Memory B cell (primary cell): ENCODE measurements at regions not wholly inside any gene's neighbourhood (a gene's known extent, or its start where the extent isn't known, plus 50 kb on each side); places are given as distances from the start of the nearest gene placed in this dataset.

Experiments
- ATAC-seq: fragments of 150-1000 bp; cut with Tn5 transposase; 2 replicates; pipeline ENCODE4 v1.10.0; 2021; ENCODE audit warnings: low read depth, mild to moderate bottlenecking, moderate library complexity
- DNase-seq, 2 donors: peaks; one replicate each; pipeline ENCODE4 v3.0.0; 2022; ENCODE audit warnings: low spot score in 2 of 2
- H3K27ac Mint-ChIP-seq: one replicate; pipeline ENCODE4 v1.8.0; 2022; ENCODE audit warnings: mild to moderate bottlenecking, moderate library complexity, mixed read lengths
- H3K27me3 Mint-ChIP-seq: one replicate; pipeline ENCODE4 v1.8.0; 2022; ENCODE audit warnings: mixed read lengths
- H3K36me3 Mint-ChIP-seq: one replicate; pipeline ENCODE4 v1.8.0; 2022; ENCODE audit warnings: mild to moderate bottlenecking, mixed read lengths
- H3K4me1 Mint-ChIP-seq: one replicate; pipeline ENCODE4 v1.8.0; 2022; ENCODE audit warnings: mixed read lengths
- H3K4me3 Mint-ChIP-seq: one replicate; pipeline ENCODE4 v1.8.0; 2022; ENCODE audit warnings: mild to moderate bottlenecking, moderate library complexity, mixed read lengths
- H3K9me3 Mint-ChIP-seq: one replicate; pipeline ENCODE4 v1.8.0; 2022; ENCODE audit warnings: mixed read lengths

- Mint-ChIP-seq H3K9me3 (no peaks in the 10 kb centered on the region), H3K4me3 (no peak overlapping the region), H3K27ac (no peak overlapping the region), H3K36me3 (no peaks in the 10 kb centered on the region), H3K27me3 (peaks cover 2% of the 10 kb centered on the region), H3K4me1 (no peaks in the 10 kb centered on the region)
- no peak for DNase-seq
- no peak for ATAC-seq
These were observed 246.3 kb upstream of the KLF4 start for GRCh38 chr9:107735821-107736220.

DNA sequence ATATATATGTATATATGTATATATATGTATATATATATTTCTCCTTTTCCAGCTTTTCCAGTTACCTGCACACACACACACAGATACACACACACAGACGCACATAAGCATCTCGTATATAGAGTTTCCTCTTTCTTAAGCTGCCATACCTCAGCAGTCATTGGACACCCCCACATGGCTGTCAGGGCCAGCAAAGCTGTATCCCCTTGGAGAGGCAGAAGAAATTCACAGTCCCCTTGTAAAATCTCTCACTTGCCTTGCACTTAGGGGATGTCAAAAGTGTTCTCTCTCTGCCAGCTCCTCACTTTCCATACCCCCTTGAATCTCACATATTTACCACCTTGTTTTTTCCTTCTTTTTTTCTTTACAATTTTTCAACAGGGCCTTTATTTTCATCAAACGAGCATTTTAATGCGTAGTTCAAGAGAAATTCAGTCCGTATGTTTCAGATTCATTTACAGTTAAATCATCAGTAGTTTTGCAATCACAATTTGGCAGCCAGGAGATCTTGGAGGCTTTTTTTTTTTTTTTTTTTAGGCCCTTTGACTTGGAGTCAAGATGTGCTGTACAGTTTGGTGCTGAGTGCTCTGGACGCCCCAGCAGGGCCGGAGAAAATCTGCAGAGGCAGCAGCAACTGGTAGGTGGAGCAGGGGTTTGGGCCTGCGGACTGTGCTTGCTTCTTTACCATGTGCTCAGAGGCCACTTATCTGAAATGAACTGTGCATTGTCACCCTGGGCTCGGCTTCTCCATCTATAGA, 244.9 kb upstream of the KLF4 start:
- Mint-ChIP-seq H3K9me3 (no peaks in the 10 kb centered on the region), H3K27me3 (peaks cover 3% of the 10 kb centered on the region), H3K4me3 (no peak overlapping the region), H3K4me1 (no peaks in the 10 kb centered on the region), H3K27ac (no peak overlapping the region), H3K36me3 (no peaks in the 10 kb centered on the region)
- DNase-seq = no peak
- no peak for ATAC-seq

DNA sequence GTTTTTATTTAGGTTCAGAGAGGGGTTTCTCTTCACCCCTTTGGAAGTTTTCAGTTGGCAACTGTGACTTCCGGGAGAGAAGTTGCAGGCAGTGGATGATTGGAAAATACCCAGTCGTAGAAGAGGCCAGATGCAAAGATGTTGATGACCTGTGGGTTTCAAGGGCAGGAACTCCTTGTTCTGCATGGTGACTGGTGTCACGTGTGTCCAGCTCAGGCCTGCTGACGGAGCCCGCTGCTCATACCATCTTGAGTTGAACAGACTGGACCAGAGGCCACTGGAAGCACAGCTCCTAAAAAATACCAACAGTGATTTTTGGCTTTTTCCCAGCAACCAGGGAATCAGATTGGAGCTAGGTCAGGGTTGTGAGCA, 243.9 kb upstream of the KLF4 start:
- Mint-ChIP-seq H3K4me1 (no peaks in the 10 kb centered on the region), H3K27me3 (peaks cover 4% of the 10 kb centered on the region), H3K4me3 (no peak overlapping the region), H3K27ac (no peak overlapping the region), H3K9me3 (no peaks in the 10 kb centered on the region), H3K36me3 (no peaks in the 10 kb centered on the region)
- DNase-seq (no peak), ATAC-seq (no peak)

- H3K4me3 Mint-ChIP-seq = no peak overlapping the region
These were observed 243.4 kb upstream of the KLF4 start for GRCh38 chr9:107732781-107733522.

DNA sequence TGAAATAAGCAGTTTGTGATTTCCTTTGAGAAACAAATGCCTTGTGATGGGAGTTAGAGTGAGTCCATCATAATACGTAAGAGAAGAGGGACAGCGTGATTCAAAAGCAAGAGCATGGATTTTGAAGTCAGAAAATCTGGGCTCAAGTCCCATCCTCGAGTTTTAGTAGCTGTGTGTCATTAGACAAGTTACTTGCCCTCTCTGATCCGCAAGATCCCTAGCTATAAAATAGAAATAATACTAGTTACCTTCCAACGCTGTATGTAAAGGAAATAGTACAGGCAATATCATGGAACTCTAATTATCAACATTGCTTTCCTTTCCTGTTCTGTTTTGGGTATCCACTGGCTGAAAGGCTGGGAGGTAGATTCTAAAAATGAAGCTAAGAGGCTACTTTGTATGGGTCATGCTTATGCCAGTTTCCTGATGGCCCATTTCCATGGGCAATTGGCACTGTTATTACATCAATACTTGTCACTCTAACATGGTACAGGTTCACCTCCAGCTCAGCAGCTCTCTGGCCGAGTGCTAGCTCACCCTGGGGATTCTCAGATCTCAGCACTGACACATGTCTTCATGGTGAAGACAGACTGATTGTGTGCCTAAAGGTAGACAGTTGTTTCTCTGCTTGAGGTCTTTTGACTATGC, 241.7 kb upstream of the KLF4 start:
- peak overlapping the region; percentile 7 for H3K27ac Mint-ChIP-seq
- ATAC-seq (no peak), DNase-seq (no peak)
- peaks cover 2% of the 10 kb centered on the region for H3K36me3 Mint-ChIP-seq
- H3K27me3 Mint-ChIP-seq = peaks cover 4% of the 10 kb centered on the region
- H3K9me3 Mint-ChIP-seq = peaks cover 1% of the 10 kb centered on the region
- H3K4me1 Mint-ChIP-seq = no peaks in the 10 kb centered on the region
- H3K4me3 Mint-ChIP-seq = no peak overlapping the region

More at GRCh38 chr9:107732781-107733522, 243.4 kb upstream of the KLF4 start:
- no peak for DNase-seq
- H3K4me1 Mint-ChIP-seq = no peaks in the 10 kb centered on the region
- H3K27me3 Mint-ChIP-seq = peaks cover 4% of the 10 kb centered on the region
- no peaks in the 10 kb centered on the region for H3K36me3 Mint-ChIP-seq
- H3K27ac Mint-ChIP-seq = no peak overlapping the region
- H3K9me3 Mint-ChIP-seq = no peaks in the 10 kb centered on the region
- no peak for ATAC-seq

- DNase-seq (no peak), ATAC-seq (no peak)
- Mint-ChIP-seq H3K27me3 (peaks cover 4% of the 10 kb centered on the region), H3K9me3 (peaks cover 1% of the 10 kb centered on the region), H3K4me1 (no peaks in the 10 kb centered on the region), H3K36me3 (peaks cover 2% of the 10 kb centered on the region), H3K4me3 (no peak overlapping the region), H3K27ac (no peak overlapping the region)
These were observed 241.1 kb upstream of the KLF4 start for GRCh38 chr9:107730666-107731065.

GRCh38 chr9:107727086-107727780, 237.7 kb upstream of the KLF4 start:
- Mint-ChIP-seq H3K36me3 (peaks cover 2% of the 10 kb centered on the region), H3K9me3 (peaks cover 1% of the 10 kb centered on the region), H3K4me3 (no peak overlapping the region), H3K27ac (no peak overlapping the region), H3K27me3 (peaks cover 6% of the 10 kb centered on the region), H3K4me1 (no peaks in the 10 kb centered on the region)
- DNase-seq (no peak), ATAC-seq (no peak)

- ATAC-seq = no peak
- Mint-ChIP-seq H3K9me3 (peaks cover 1% of the 10 kb centered on the region), H3K4me3 (no peak overlapping the region)
These were observed 233.4 kb upstream of the KLF4 start for GRCh38 chr9:107723015-107723414.

GRCh38 chr9:107721705-107722245, 232.2 kb upstream of the KLF4 start:
- no peaks in the 10 kb centered on the region for H3K9me3 Mint-ChIP-seq
- DNase-seq (no peak), ATAC-seq (no peak)
- no peak overlapping the region for H3K4me3 Mint-ChIP-seq
- H3K4me1 Mint-ChIP-seq = no peaks in the 10 kb centered on the region
- no peaks in the 10 kb centered on the region for H3K36me3 Mint-ChIP-seq
- H3K27ac Mint-ChIP-seq = no peak overlapping the region
- peaks cover 5% of the 10 kb centered on the region for H3K27me3 Mint-ChIP-seq

More at GRCh38 chr9:107723015-107723414, 233.4 kb upstream of the KLF4 start:
- H3K36me3 Mint-ChIP-seq = peaks cover 2% of the 10 kb centered on the region
- peaks cover 5% of the 10 kb centered on the region for H3K27me3 Mint-ChIP-seq
- no peak for DNase-seq
- no peaks in the 10 kb centered on the region for H3K4me1 Mint-ChIP-seq
- H3K27ac Mint-ChIP-seq = no peak overlapping the region

DNA sequence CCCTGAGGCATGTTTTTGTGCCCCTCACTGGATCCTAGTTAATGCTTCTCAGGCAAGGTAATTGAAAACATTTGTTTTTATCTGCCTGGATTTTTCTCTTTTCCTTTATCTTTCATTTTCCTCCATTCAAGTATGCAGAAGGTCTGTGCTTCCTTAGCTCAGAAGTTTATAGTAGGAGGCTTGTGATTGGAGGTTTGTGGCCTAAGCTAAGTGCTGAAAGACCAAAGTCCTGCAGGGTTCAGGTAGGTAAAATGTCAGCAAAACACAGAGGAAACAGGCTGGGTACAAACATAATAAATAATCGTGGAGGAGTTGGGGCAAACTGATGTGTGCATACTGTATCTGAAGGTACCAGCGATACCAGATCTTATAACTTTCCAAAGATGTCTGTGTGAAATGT, 230.9 kb upstream of the KLF4 start:
- no peak overlapping the region for H3K27ac Mint-ChIP-seq
- H3K9me3 Mint-ChIP-seq = no peaks in the 10 kb centered on the region
- no peaks in the 10 kb centered on the region for H3K4me1 Mint-ChIP-seq

DNA sequence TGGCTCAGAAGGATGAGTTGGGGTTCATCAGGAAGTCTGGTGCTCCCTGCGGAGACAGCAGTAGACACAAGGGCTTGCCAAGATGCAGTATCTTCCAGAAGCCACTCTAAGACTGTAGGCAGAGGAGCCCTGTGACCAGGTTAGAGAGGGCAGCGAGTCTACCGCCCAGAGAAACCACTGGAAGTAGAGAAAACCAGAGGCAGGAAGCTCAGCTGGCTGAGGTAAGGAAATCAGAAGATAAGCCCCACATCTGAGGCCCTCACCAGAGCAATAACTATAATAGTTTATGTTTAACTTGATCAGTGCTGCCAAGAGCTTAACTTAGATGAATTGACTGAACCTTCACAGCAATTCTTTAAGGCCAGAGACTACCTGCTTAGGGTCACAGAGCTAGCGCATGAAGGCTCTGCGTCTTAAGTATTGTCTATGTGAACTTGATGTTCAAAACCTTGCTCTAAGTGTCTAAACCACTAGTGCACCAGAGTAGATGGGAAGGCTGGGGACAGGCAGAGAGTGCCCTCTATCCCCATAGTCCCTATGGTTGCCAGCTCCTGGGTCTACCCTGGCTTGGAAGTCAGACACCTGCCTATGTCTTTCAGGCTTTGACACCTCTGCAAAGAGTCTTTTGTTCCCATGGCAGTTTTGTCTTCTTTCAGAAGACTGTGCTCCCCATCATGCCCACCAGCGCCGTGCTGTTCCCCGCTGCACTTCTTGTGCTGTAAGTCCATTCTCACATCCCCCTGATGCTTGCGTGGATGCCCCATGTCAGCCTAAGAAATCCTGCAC, 228.2 kb upstream of the KLF4 start:
- Mint-ChIP-seq H3K27me3 (peaks cover 9% of the 10 kb centered on the region), H3K4me1 (no peaks in the 10 kb centered on the region), H3K9me3 (no peaks in the 10 kb centered on the region), H3K27ac (no peak overlapping the region), H3K4me3 (no peak overlapping the region), H3K36me3 (no peaks in the 10 kb centered on the region)
- no peak for DNase-seq
- ATAC-seq = no peak

More for the DNA sequence above, 230.9 kb upstream of the KLF4 start:
- Mint-ChIP-seq H3K4me3 (no peak overlapping the region), H3K36me3 (no peaks in the 10 kb centered on the region), H3K27me3 (peaks cover 5% of the 10 kb centered on the region)
- ATAC-seq (no peak), DNase-seq (no peak)

GRCh38 chr9:107715740-107716139, 226.2 kb upstream of the KLF4 start:
- H3K9me3 Mint-ChIP-seq = no peaks in the 10 kb centered on the region
- no peaks in the 10 kb centered on the region for H3K4me1 Mint-ChIP-seq
- no peaks in the 10 kb centered on the region for H3K36me3 Mint-ChIP-seq
- no peak for ATAC-seq
- H3K4me3 Mint-ChIP-seq = no peak overlapping the region
- H3K27me3 Mint-ChIP-seq = peaks cover 13% of the 10 kb centered on the region
- H3K27ac Mint-ChIP-seq = no peak overlapping the region
- no peak for DNase-seq

DNA sequence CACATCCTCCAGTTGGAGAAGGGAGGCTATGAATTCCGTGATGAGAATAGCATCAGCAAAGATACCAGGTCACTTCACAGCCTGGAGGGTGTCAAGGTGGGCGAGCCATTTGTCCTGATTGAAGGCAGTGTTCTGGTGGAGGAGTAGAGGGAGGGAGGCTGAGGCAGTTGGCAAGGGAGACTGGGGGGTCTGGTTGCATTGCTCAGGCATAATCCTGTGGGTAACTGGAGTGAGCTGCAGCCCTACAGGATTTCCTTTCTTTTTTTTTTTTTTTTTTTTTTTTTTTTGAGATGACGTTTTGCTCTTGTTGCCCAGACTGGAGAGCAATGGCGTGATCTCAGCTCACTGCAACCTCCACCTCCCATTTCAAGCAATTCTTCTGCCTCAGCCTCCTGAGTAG, 223.9 kb upstream of the KLF4 start:
- Mint-ChIP-seq H3K4me1 (no peaks in the 10 kb centered on the region), H3K27ac (no peak overlapping the region), H3K4me3 (no peak overlapping the region), H3K9me3 (no peaks in the 10 kb centered on the region), H3K27me3 (peaks cover 16% of the 10 kb centered on the region), H3K36me3 (no peaks in the 10 kb centered on the region)
- no peak for DNase-seq
- no peak for ATAC-seq
